AG04450 (cell line): ENCODE measurements at regions not wholly inside any gene's neighbourhood (a gene's known extent, or its start where the extent isn't known, plus 50 kb on each side); places are given as distances from the start of the nearest gene placed in this dataset.
"Not testable (repeated sequence)": the region's sequence is repeated elsewhere in the genome, so short reads cannot be mapped to it uniquely, and the experiment has no call there.

Source experiments
- CTCF ChIA-PET: fragments of 300-600, 350-600 bp; formaldehyde crosslinking; extraction: SDS; loops from one replicate; lab custom pipeline; 2022; ENCODE audit warnings: antibody characterized with exemption, inconsistent platforms; lab: Charles Lee
- POLR2A ChIA-PET: fragments of 350-600 bp; formaldehyde crosslinking; extraction: SDS; loops from one replicate; lab custom pipeline; 2021; ENCODE audit warnings: antibody characterized with exemption, inconsistent platforms; lab: Yijun Ruan, JAX
- DNase-seq: peaks from one replicate; pipeline ENCODE4 v3.0.0-alpha.2; 2011; ENCODE audit warnings: low read depth, low spot score
- H3K27ac ChIP-seq: one replicate; pipeline ENCODE4 v1.5.1; 2012; ENCODE audit warnings: low read depth, low read length, control low read depth
- H3K27me3 ChIP-seq: one replicate; pipeline ENCODE4 v1.6.0; 2012; ENCODE audit warnings: low read length; ENCODE audit not compliant: control insufficient read depth, insufficient read depth
- H3K4me3 ChIP-seq: 2 replicates; pipeline ENCODE4 v1.5.1; 2011; ENCODE audit warnings: mild to moderate bottlenecking, low read depth, low read length, control low read depth
- H3K9me3 ChIP-seq: 2 replicates; pipeline ENCODE4 v1.5.1; 2012; ENCODE audit warnings: low read length; ENCODE audit not compliant: control insufficient read depth, insufficient read depth
- CTCF ChIP-seq: IDR thresholded peaks from 2 replicates; pipeline ENCODE4 v1.5.1; 2011; ENCODE audit warnings: low read depth, low read length, control low read depth, inconsistent platforms

- H3K9me3 ChIP-seq: peaks cover 3% of the 10 kb centered on the region; the same call in 1 of the 2 replicates
- no peak for TF ChIP-seq CTCF
- POLR2A ChIA-PET: no interaction called here
- H3K4me3 ChIP-seq: no peak overlapping the region
- CTCF ChIA-PET: no interaction called here
- H3K27ac ChIP-seq: no peak overlapping the region
- H3K27me3 ChIP-seq: no peaks in the 10 kb centered on the region
- no peak for DNase-seq
Observed at GRCh38 chr2:123777116-123777515, 248.0 kb upstream of the CNTNAP5 start.

- no peak for DNase-seq
- POLR2A ChIA-PET: no interaction called here
- Histone ChIP-seq H3K4me3 (no peak overlapping the region), H3K27me3 (no peaks in the 10 kb centered on the region), H3K27ac (no peak overlapping the region), H3K9me3 (peaks cover 3% of the 10 kb centered on the region; the same call in 1 of the 2 replicates)
- no peak for TF ChIP-seq CTCF
- CTCF ChIA-PET: no interaction called here
Observed at GRCh38 chr2:123783164-123783563, 241.9 kb upstream of the CNTNAP5 start.

GRCh38 chr2:123785332-123785731 is 239.8 kb upstream of the CNTNAP5 start:
- Histone ChIP-seq H3K27ac (no peak overlapping the region), H3K4me3 (no peak overlapping the region), H3K27me3 (no peaks in the 10 kb centered on the region), H3K9me3 (no peaks in the 10 kb centered on the region; the same call in 1 of the 2 replicates)
- DNase-seq: no peak
- no peak for TF ChIP-seq CTCF
- ChIA-PET POLR2A (no interaction called here), CTCF (no interaction called here)

- Histone ChIP-seq H3K27me3 (no peaks in the 10 kb centered on the region), H3K9me3 (no peaks in the 10 kb centered on the region; the same call in 1 of the 2 replicates), H3K4me3 (no peak overlapping the region), H3K27ac (no peak overlapping the region)
- no peak for DNase-seq
- POLR2A ChIA-PET: no interaction called here
- CTCF ChIA-PET: no interaction called here
- no peak for TF ChIP-seq CTCF
Observed at GRCh38 chr2:123791207-123791606, 233.9 kb upstream of the CNTNAP5 start.

GRCh38 chr2:123791684-123792083 is 233.4 kb upstream of the CNTNAP5 start:
- CTCF ChIA-PET: no interaction called here
- POLR2A ChIA-PET: no interaction called here

GRCh38 chr2:123804126-123804525 is 221.0 kb upstream of the CNTNAP5 start:
- H3K4me3 ChIP-seq, H3K27ac ChIP-seq, H3K27me3 ChIP-seq, POLR2A ChIA-PET, DNase-seq, CTCF ChIA-PET: not testable (repeated sequence)
- peaks cover 23% of the 10 kb centered on the region for H3K9me3 ChIP-seq

More at GRCh38 chr2:123791684-123792083, 233.4 kb upstream of the CNTNAP5 start:
- Histone ChIP-seq H3K9me3 (no peaks in the 10 kb centered on the region; the same call in 1 of the 2 replicates), H3K27me3 (no peaks in the 10 kb centered on the region), H3K4me3 (no peak overlapping the region), H3K27ac (no peak overlapping the region)
- no peak for TF ChIP-seq CTCF
- no peak for DNase-seq

GRCh38 chr2:123805746-123806145 is 219.3 kb upstream of the CNTNAP5 start:
- H3K27me3 ChIP-seq, H3K4me3 ChIP-seq, POLR2A ChIA-PET, H3K27ac ChIP-seq, CTCF ChIA-PET, DNase-seq: not testable (repeated sequence)
- H3K9me3 ChIP-seq: peaks cover 23% of the 10 kb centered on the region
